SK-N-SH treated with all-trans-retinoic acid at 6 μM for 48 hours (cell line): ENCODE measurements at regions not wholly inside any gene's neighbourhood (a gene's known extent, or its start where the extent isn't known, plus 50 kb on each side); places are given as distances from the start of the nearest gene placed in this dataset.

ENCODE experiments used
- ATAC-seq: fragments of 200-7000 bp; cut with Tn5 transposase; 3 replicates; pipeline ENCODE4 v1.9.1; 2020; ENCODE audit warnings: mild to moderate bottlenecking, moderate library complexity
- ARNTL ChIP-seq: fragments of 450-650 bp; formaldehyde crosslinking; IDR thresholded peaks from 2 replicates; pipeline ENCODE4 v1.5.0; 2020; ENCODE audit warnings: low read depth, mild to moderate bottlenecking, moderate library complexity, borderline replicate concordance
- BACH2 ChIP-seq: fragments of 250-450 bp; sonication (Bioruptor Pico); IDR thresholded peaks from 2 replicates; pipeline ENCODE4 v1.9.0; 2021; ENCODE audit warnings: mild to moderate bottlenecking, borderline replicate concordance
- CSDC2 ChIP-seq: fragments of 250-450 bp; sonication (Bioruptor Pico); IDR thresholded peaks from 2 replicates; pipeline ENCODE4 v1.5.0; 2020; ENCODE audit warnings: mild to moderate bottlenecking, moderate library complexity
- CSRNP3 ChIP-seq: fragments of 250-450 bp; sonication (Bioruptor Pico); IDR thresholded peaks from 2 replicates; pipeline ENCODE4 v1.5.1; 2021; ENCODE audit warnings: mild to moderate bottlenecking, moderate library complexity
- ESRRG ChIP-seq: fragments of 250-450 bp; sonication (Bioruptor Pico); IDR thresholded peaks from 2 replicates; pipeline ENCODE4 v1.6.1; 2021; ENCODE audit warnings: mild to moderate bottlenecking
- GLIS3 ChIP-seq: fragments of 250-450 bp; sonication (Bioruptor Pico); IDR thresholded peaks from 2 replicates; pipeline ENCODE4 v1.5.0; 2020; ENCODE audit warnings: mild to moderate bottlenecking, moderate library complexity
- ISL1 ChIP-seq: fragments of 250-450 bp; sonication (Bioruptor Pico); IDR thresholded peaks from 2 replicates; pipeline ENCODE4 v2.1.2; 2022; ENCODE audit warnings: mild to moderate bottlenecking, moderate library complexity
- OSR1 ChIP-seq: fragments of 250-450 bp; sonication (Bioruptor Pico); IDR thresholded peaks from 2 replicates; pipeline ENCODE4 v1.8.0; 2022; ENCODE audit warnings: moderate library complexity, mild to moderate bottlenecking, inconsistent platforms
- POU6F1 ChIP-seq: fragments of 250-450 bp; sonication (Bioruptor Pico); IDR thresholded peaks from 2 replicates; pipeline ENCODE4 v1.8.0; 2021; ENCODE audit warnings: low read depth, mild to moderate bottlenecking, moderate library complexity, borderline replicate concordance
- PPARA ChIP-seq: fragments of 250-450 bp; sonication (Bioruptor Pico); IDR thresholded peaks from 2 replicates; pipeline ENCODE4 v1.5.0; 2020; ENCODE audit warnings: mild to moderate bottlenecking, borderline replicate concordance
- SNAI2 ChIP-seq: fragments of 250-450 bp; sonication (Bioruptor Pico); IDR thresholded peaks from 2 replicates; pipeline ENCODE4 v1.5.0; 2020; ENCODE audit warnings: mild to moderate bottlenecking, moderate library complexity
- TCF4 ChIP-seq: fragments of 250-450 bp; sonication (Bioruptor Pico); IDR thresholded peaks from 2 replicates; pipeline ENCODE4 v1.8.0; 2021; ENCODE audit warnings: mild to moderate bottlenecking, moderate library complexity, borderline replicate concordance
- TOX ChIP-seq: fragments of 250-450 bp; sonication (Bioruptor Pico); IDR thresholded peaks from 2 replicates; pipeline ENCODE4 v1.8.0; 2021; ENCODE audit warnings: mild to moderate bottlenecking, moderate library complexity, borderline replicate concordance
- TSHZ2 ChIP-seq: fragments of 250-450 bp; sonication (Bioruptor Pico); IDR thresholded peaks from 2 replicates; pipeline ENCODE4 v1.5.0; 2020; ENCODE audit warnings: mild to moderate bottlenecking, moderate library complexity
- ZC3H10 ChIP-seq: fragments of 250-450 bp; sonication (Bioruptor Pico); IDR thresholded peaks from 2 replicates; pipeline ENCODE4 v1.5.1; 2021; ENCODE audit warnings: mild to moderate bottlenecking, moderate library complexity
- ZFP3 ChIP-seq: fragments of 250-450 bp; sonication (Bioruptor Pico); IDR thresholded peaks from 2 replicates; pipeline ENCODE4 v1.5.0; 2020; ENCODE audit warnings: mild to moderate bottlenecking, moderate library complexity
- ZFP30 ChIP-seq: fragments of 450-650 bp; formaldehyde crosslinking; IDR thresholded peaks from 2 replicates; pipeline ENCODE4 v1.5.0; 2022; ENCODE audit warnings: mild to moderate bottlenecking, moderate library complexity
- ZNF565 ChIP-seq: fragments of 450-650 bp; formaldehyde crosslinking; conservative IDR thresholded peaks from 2 replicates; pipeline ENCODE4 v1.5.0; 2020; ENCODE audit warnings: low read depth, mild to moderate bottlenecking, moderate library complexity
- ZNF70 ChIP-seq: fragments of 450-650 bp; formaldehyde crosslinking; IDR thresholded peaks from 2 replicates; pipeline ENCODE4 v1.5.0; 2020; ENCODE audit warnings: mild to moderate bottlenecking, moderate library complexity
- ZNF8 ChIP-seq: fragments of 450-650 bp; formaldehyde crosslinking; IDR thresholded peaks from 2 replicates; pipeline ENCODE4 v1.5.0; 2020; ENCODE audit warnings: mild to moderate bottlenecking, moderate library complexity

DNA sequence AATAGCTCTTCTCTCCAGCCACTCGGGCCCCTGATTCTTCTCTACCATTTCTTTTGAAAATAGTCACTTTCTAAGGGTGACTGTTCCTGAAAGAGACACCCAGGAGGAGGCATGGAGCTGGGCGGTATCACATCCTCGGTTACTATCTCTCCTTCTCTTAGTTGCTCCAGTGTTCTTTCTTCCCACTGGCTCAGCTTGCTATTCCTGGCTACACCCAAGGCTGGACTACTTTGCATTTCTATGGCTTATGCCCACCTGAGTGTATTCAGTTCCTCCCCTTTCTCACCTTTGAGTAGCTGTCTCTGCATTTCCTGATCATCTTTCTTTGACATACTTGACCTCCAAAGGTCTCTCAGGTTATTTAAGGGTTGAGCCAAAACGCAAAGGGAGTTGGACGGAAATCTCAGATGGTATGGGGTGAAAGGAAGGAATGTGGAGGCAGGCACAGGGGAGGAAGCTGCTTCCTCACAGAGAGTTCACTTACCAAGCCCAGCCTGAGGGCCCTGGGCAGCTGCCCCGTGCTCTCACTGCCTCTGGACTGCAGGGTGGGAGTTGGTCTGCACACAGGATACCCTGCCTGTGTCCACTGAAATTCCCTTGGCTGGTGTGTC, 155.7 kb downstream of the SNX19 start (continued):
- TF ChIP-seq TSHZ2 (CRISPR knock-in tag) = no peak
- TF ChIP-seq TCF4 (CRISPR knock-in tag) = no peak

DNA sequence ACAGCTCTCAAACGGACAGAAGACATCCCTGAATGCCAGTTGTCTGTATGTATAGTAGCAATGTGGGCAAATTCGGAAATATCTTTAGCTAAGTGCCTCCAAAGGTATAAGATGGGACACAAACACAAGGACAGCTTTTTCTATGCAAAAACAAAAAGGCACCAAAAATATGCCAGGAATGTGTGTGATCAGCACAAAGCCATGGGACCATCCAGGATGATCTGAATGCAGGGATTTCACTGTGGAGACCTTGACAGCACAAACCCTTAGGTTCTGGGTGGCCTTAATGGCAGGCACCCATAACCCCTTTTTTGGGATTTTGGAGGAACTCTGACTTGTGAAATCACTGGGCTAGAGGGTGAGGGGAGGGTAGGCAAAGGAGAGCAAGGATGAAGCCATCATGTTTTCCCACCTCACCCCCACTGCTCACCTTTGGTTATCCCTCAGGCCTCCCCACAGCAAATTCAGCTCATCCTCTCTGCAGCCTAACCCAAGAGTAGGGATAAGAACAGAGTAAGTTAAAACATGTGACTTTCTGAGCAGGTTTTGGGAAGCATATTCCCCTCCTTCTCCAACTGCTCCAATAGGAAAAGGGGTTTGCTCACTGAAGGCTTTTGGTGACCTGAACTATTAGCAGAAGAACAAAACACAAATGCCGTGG, 154.6 kb downstream of the SNX19 start:
- ATAC-seq = no peak
- TF ChIP-seq TCF4 (CRISPR knock-in tag) = no peak
- TF ChIP-seq OSR1 (CRISPR knock-in tag) = no peak
- TF ChIP-seq GLIS3 = no peak
- TF ChIP-seq CSDC2 = no peak
- TF ChIP-seq ESRRG = no peak
- TF ChIP-seq ZC3H10 (CRISPR knock-in tag) = no peak
- TF ChIP-seq CSRNP3 (CRISPR knock-in tag) = no peak
- TF ChIP-seq PPARA = no peak
- no peak for TF ChIP-seq TSHZ2 (CRISPR knock-in tag)
- TF ChIP-seq ZFP3 (CRISPR knock-in tag) = no peak
- no peak for TF ChIP-seq ARNTL (CRISPR knock-in tag)
- TF ChIP-seq SNAI2 = no peak
- TF ChIP-seq ZNF70 = no peak
- no peak for TF ChIP-seq ZNF8 (CRISPR knock-in tag)
- TF ChIP-seq ZFP30 = no peak
- TF ChIP-seq BACH2 = no peak
- TF ChIP-seq POU6F1 = no peak
- TF ChIP-seq ISL1 (CRISPR knock-in tag) = no peak
- no peak for TF ChIP-seq ZNF565 (CRISPR knock-in tag)

DNA sequence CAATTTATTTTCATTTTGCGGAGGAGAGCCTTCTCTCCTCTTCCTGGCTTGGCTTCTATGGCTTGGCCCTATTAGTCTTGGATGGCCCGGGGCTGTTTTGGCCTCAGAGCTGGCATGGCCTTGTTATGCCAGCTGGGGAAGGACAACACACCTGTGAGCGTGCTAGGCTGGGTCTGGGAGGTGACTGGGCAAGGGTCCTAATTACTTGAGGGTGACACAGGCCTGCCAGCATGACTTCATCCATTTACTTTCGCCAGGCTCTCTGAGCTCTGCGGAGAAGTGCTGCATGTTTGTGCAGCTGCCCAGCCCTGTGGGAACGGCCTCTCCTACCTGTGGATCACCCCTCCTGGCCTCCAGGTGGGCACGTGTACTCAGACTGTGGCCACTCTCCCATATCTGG, 153.6 kb downstream of the SNX19 start:
- TF ChIP-seq TOX (no peak), ISL1 (CRISPR knock-in tag) (no peak), ESRRG (no peak)
- TF ChIP-seq, all 23 proteins: peak for 0
- no peak for ATAC-seq
